SU-DHL-6 (cell line): ENCODE measurements at regions not wholly inside any gene's neighbourhood (a gene's known extent, or its start where the extent isn't known, plus 50 kb on each side); places are given as distances from the start of the nearest gene placed in this dataset.

Experiments
- H2AFZ ChIP-seq: fragments of 200-600 bp; sonication (generic); 2 replicates; pipeline ENCODE4 v1.6.1; 2014; ENCODE audit warnings: low read depth, mild to moderate bottlenecking, moderate library complexity, mixed read lengths, antibody characterized with exemption, low read length; ENCODE audit not compliant: severe bottlenecking
- H3F3A ChIP-seq: fragments of 200-600 bp; shearing (Covaris generic); 2 replicates; pipeline ENCODE4 v1.6.0; 2016; ENCODE audit warnings: antibody characterized with exemption, mild to moderate bottlenecking; ENCODE audit not compliant: insufficient read depth
- H3K27ac ChIP-seq: fragments of 200-600 bp; sonication (generic); 2 replicates; pipeline ENCODE4 v1.5.1; 2016; ENCODE audit warnings: low read depth, mild to moderate bottlenecking, low read length, moderate library complexity, mixed read lengths
- H3K27me3 ChIP-seq: fragments of 200-600 bp; sonication (generic), shearing (Covaris generic); 2 replicates; pipeline ENCODE4 v1.6.0; 2014; ENCODE audit warnings: mild to moderate bottlenecking, low read length
- H3K36me3 ChIP-seq: fragments of 200-600 bp; sonication (generic); 2 replicates; pipeline ENCODE4 v1.6.1; 2014; ENCODE audit warnings: mild to moderate bottlenecking, low read length, mixed read lengths
- H3K4me2 ChIP-seq: fragments of 300-600, 200-600 bp; shearing (Covaris generic), sonication (generic); 2 replicates; pipeline ENCODE4 v1.6.0; 2014; ENCODE audit warnings: low read length, low read depth, mild to moderate bottlenecking; ENCODE audit not compliant: poor library complexity, severe bottlenecking
- H3K4me3 ChIP-seq: fragments of 200-600 bp; sonication (generic); 2 replicates; pipeline ENCODE4 v1.5.1; 2014; ENCODE audit warnings: antibody characterized with exemption, low read length, mild to moderate bottlenecking, mixed read lengths; ENCODE audit not compliant: insufficient read depth, poor library complexity, severe bottlenecking
- H3K79me2 ChIP-seq: fragments of 200-600 bp; sonication (generic); 2 replicates; pipeline ENCODE4 v1.6.1; 2014; ENCODE audit warnings: mild to moderate bottlenecking, low read length, moderate library complexity; ENCODE audit not compliant: insufficient read depth
- H3K9ac ChIP-seq: fragments of 200-600 bp; sonication (generic); 2 replicates; pipeline ENCODE4 v1.7.0; 2014; ENCODE audit warnings: mild to moderate bottlenecking, low read length
- H3K9me2 ChIP-seq: fragments of 200-600 bp; sonication (generic); replicated peaks from 2 replicates; pipeline ENCODE4 v1.6.1; 2014; ENCODE audit warnings: low read length; ENCODE audit not compliant: insufficient read depth
- H3K9me3 ChIP-seq: fragments of 200-600 bp; sonication (generic); 2 replicates; pipeline ENCODE4 v1.6.1; 2014; ENCODE audit warnings: low read length, mixed read lengths; ENCODE audit not compliant: insufficient read depth
- H4K20me1 ChIP-seq: fragments of 200-600 bp; sonication (generic); 2 replicates; pipeline ENCODE4 v1.6.1; 2014; ENCODE audit warnings: low read depth, mild to moderate bottlenecking, antibody characterized with exemption, low read length, moderate library complexity, mixed read lengths
- CTCF ChIP-seq: fragments of 200-600 bp; sonication (generic); IDR thresholded peaks from one replicate; pipeline ENCODE4 v1.5.1; 2017; ENCODE audit warnings: antibody characterized with exemption, mild to moderate bottlenecking, low read length, moderate library complexity; ENCODE audit not compliant: insufficient read depth, poor library complexity, severe bottlenecking
- EZH2phosphoT487 ChIP-seq: fragments of 200-600 bp; sonication (generic), shearing (Covaris generic); conservative IDR thresholded peaks from 2 replicates; pipeline ENCODE4 v1.6.1; 2018; ENCODE audit warnings: mild to moderate bottlenecking, antibody characterized with exemption, low read length, moderate library complexity, mixed read lengths

DNA sequence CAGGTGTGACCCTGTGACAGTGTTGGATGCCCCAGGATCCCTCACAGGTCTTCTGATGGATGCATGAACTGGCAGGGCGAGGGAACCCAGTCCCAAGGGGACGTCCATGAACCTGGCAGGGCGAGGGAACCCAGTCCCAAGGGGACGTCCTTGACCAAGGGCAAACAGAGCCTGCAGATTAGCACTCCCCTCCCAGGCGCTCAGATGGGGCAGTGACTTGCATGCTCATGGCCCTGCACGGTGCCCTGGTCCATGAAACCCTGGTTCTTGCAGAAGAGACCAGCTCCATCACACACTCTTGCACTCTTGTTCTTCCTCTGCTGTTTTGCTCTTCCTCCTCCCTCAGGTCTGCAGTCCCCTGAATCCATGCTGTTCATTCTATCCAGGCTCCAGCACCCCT lies 192.7 kb downstream of the GALR1 start:
- no peak overlapping the region for H3K4me3 ChIP-seq
- H3K4me2 ChIP-seq = no peak overlapping the region
- no peak overlapping the region for H3K27ac ChIP-seq
- no peaks in the 10 kb centered on the region for H3K9me3 ChIP-seq
- no peak overlapping the region for H3K9ac ChIP-seq
- no peak overlapping the region for H2AFZ ChIP-seq
- no peaks in the 10 kb centered on the region for H4K20me1 ChIP-seq
- H3K79me2 ChIP-seq = no peaks in the 10 kb centered on the region
- H3K36me3 ChIP-seq = no peaks in the 10 kb centered on the region
- TF ChIP-seq CTCF (no peak), EZH2phosphoT487 (no peak)
- H3K9me2 ChIP-seq = no peaks in the 10 kb centered on the region
- H3F3A ChIP-seq = no peaks in the 10 kb centered on the region
- H3K27me3 ChIP-seq = no peaks in the 10 kb centered on the region

- H3K4me2 ChIP-seq = no peak overlapping the region
- H3K36me3 ChIP-seq = no peaks in the 10 kb centered on the region
- no peaks in the 10 kb centered on the region for H3K27me3 ChIP-seq
- no peaks in the 10 kb centered on the region for H4K20me1 ChIP-seq
- no peak overlapping the region for H3K4me3 ChIP-seq
- TF ChIP-seq EZH2phosphoT487 (no peak), CTCF (no peak)
- no peaks in the 10 kb centered on the region for H3K79me2 ChIP-seq
- no peaks in the 10 kb centered on the region for H3K9me2 ChIP-seq
- H3K9ac ChIP-seq = no peak overlapping the region
- no peak overlapping the region for H3K27ac ChIP-seq
- H3K9me3 ChIP-seq = no peaks in the 10 kb centered on the region
- H3F3A ChIP-seq = no peaks in the 10 kb centered on the region
- H2AFZ ChIP-seq = no peak overlapping the region
These were observed 194.7 kb downstream of the GALR1 start for GRCh38 chr18:77444385-77444784.

- TF ChIP-seq EZH2phosphoT487 = no peak
- TF ChIP-seq CTCF = no peak
- no peaks in the 10 kb centered on the region for H4K20me1 ChIP-seq
- H3K27me3 ChIP-seq = no peaks in the 10 kb centered on the region
- no peaks in the 10 kb centered on the region for H3K9me3 ChIP-seq
- H3F3A ChIP-seq = no peaks in the 10 kb centered on the region
- H3K9ac ChIP-seq = no peak overlapping the region
- H3K9me2 ChIP-seq = no peaks in the 10 kb centered on the region
- no peak overlapping the region for H3K4me3 ChIP-seq
- no peak overlapping the region for H2AFZ ChIP-seq
- no peak overlapping the region for H3K27ac ChIP-seq
- H3K79me2 ChIP-seq = no peaks in the 10 kb centered on the region
- H3K36me3 ChIP-seq = no peaks in the 10 kb centered on the region
- no peak overlapping the region for H3K4me2 ChIP-seq
These were observed 198.4 kb downstream of the GALR1 start for GRCh38 chr18:77448046-77448445.

DNA sequence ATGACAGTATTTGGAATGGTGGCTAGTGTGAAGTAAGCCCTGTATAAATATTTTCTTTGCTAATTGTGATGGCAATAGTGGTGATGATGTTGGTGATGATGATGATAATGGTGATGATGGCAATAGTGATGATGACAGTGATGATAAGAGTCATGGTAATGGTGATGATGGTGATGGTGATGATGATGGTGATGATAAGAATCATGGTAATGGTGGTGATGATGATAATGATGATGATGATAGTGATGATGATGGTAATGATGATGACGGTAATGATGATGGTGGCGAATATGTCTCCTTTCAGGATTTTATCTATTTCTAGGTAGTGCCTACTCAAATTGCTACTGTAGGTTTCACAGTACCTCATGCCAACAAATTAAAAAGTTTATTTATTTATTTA lies 205.4 kb downstream of the GALR1 start:
- H3K36me3 ChIP-seq = no peaks in the 10 kb centered on the region

More for the DNA sequence above, 205.4 kb downstream of the GALR1 start:
- no peaks in the 10 kb centered on the region for H3K9me2 ChIP-seq
- TF ChIP-seq EZH2phosphoT487 (no peak), CTCF (no peak)
- no peak overlapping the region for H3K4me3 ChIP-seq
- H2AFZ ChIP-seq = no peak overlapping the region
- H3K27ac ChIP-seq = no peak overlapping the region
- no peaks in the 10 kb centered on the region for H3K9me3 ChIP-seq
- no peak overlapping the region for H3K4me2 ChIP-seq
- H3K9ac ChIP-seq = no peak overlapping the region
- H4K20me1 ChIP-seq = no peaks in the 10 kb centered on the region
- no peaks in the 10 kb centered on the region for H3F3A ChIP-seq
- H3K27me3 ChIP-seq = no peaks in the 10 kb centered on the region
- H3K79me2 ChIP-seq = no peaks in the 10 kb centered on the region
